ENCODE measurements at regions not wholly inside any gene's neighbourhood (a gene's known extent, or its start where the extent isn't known, plus 50 kb on each side); places are given as distances from the start of the nearest gene placed in this dataset.

DNA sequence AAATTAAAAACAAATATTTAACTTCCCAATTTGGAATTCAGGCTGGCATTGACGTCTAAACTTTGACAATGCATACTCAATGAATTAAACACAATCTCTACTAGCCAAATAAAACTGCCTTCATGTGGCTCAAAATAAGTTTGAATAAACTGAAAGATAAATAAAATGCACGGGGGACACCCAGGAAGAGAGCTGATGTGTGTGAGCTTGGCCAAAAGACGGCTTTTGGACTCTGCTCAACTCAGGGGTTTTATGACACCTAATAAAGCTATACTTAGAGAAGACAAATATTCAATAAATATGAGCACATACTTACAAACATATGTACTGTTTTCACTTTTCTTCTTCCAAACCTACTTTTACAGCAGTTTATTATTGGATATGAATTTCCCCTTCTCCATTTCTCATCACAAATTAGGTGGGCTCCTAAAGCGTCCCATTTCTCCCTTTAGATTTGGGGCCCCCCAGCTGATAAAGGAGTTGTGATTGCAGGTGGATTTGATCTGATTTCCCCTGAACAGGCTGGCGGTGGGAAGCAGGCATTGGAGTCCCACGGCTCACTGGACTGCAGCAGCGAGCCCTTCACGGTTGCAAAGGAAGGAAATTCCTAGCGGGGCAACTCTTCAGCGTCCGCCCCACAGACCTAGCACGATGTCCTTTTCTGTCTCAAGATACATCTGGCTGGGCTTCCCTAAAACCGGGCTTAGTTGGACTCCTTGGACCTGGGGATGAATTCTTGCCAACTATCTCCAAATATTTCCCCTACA, 79.6 kb downstream of the INSIG1 start:
- 7 to 8% methylated on average over 13 of the region's 13 CpGs for WGBS, 2 donors
- Histone ChIP-seq H3K4me1 (ENCODE audit: control insufficient read depth in 2 of 2, insufficient read depth in 2 of 2, low read length in 1 of 2) (peaks cover 16 to 20% of the 10 kb centered on the region in 2 donors), H3K27ac (ENCODE audit: low read depth in 2 of 2, low read length in 1 of 2) (no peak overlapping the region), H3K9me3 (ENCODE audit: control insufficient read depth in 2 of 2, insufficient read depth in 1 of 2, low read depth in 1 of 2, low read length in 1 of 2) (peaks cover 3 to 9% of the 10 kb centered on the region in 2 donors), H3K27me3 (ENCODE audit: control insufficient read depth in 1 of 2, insufficient read depth in 2 of 2, low read length in 2 of 2) (peaks cover 3 to 52% of the 10 kb centered on the region in 2 donors), H3K4me3 (ENCODE audit: low read depth in 1 of 2, low read length in 2 of 2) (no peak overlapping the region), H3K36me3 (ENCODE audit: control insufficient read depth in 2 of 2, insufficient read depth in 2 of 2, low read length in 1 of 2) (no peaks in the 10 kb centered on the region)

GRCh38 chr7:155377838-155378579, 79.9 kb upstream of the EN2 start:
- Histone ChIP-seq H3K4me1 (ENCODE audit: control insufficient read depth in 2 of 2, insufficient read depth in 2 of 2, low read length in 1 of 2) (peaks cover 16 to 21% of the 10 kb centered on the region in 2 donors), H3K4me3 (ENCODE audit: low read depth in 1 of 2, low read length in 2 of 2) (no peak overlapping the region), H3K27ac (ENCODE audit: low read depth in 2 of 2, low read length in 1 of 2) (no peak overlapping the region), H3K9me3 (ENCODE audit: control insufficient read depth in 2 of 2, insufficient read depth in 1 of 2, low read depth in 1 of 2, low read length in 1 of 2) (peaks cover 0 to 3% of the 10 kb centered on the region in 2 donors), H3K27me3 (ENCODE audit: control insufficient read depth in 1 of 2, insufficient read depth in 2 of 2, low read length in 2 of 2) (peaks cover 4 to 51% of the 10 kb centered on the region in 2 donors), H3K36me3 (ENCODE audit: control insufficient read depth in 2 of 2, insufficient read depth in 2 of 2, low read length in 1 of 2) (no peaks in the 10 kb centered on the region)
- WGBS, 2 donors, result 3 to 5% methylated on average over 41 to 45 of the region's 45 CpGs

DNA sequence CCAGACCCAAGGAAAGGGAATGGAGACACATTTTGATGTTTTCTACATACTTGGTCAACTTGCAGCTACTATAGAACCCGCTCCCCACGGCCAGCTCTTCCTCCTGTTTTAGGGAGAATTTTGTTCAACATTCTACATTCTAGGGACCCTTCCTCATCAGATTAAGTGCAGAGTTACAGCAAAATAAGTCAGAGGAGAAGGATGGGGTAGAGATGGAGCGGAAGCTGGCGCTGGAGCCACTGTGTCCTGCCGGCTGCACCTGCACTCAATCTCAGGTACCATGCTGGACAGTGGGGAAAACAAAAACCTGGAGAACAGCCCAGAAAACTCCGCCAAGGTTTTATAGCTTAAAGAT, 79.4 kb upstream of the EN2 start:
- H3K4me1 ChIP-seq (ENCODE audit: control insufficient read depth in 2 of 2, insufficient read depth in 2 of 2, low read length in 1 of 2), result peaks cover 16 to 17% of the 10 kb centered on the region in 2 donors
- 11 to 17% methylated on average over 6 of the region's 6 CpGs for WGBS, 2 donors

GRCh38 chr7:155378959-155379871, 78.7 kb upstream of the EN2 start:
- Histone ChIP-seq H3K27me3 (ENCODE audit: control insufficient read depth in 1 of 2, insufficient read depth in 2 of 2, low read length in 2 of 2) (peaks cover 11 to 45% of the 10 kb centered on the region in 2 donors), H3K4me3 (ENCODE audit: low read depth in 1 of 2, low read length in 2 of 2) (no peak overlapping the region), H3K36me3 (ENCODE audit: control insufficient read depth in 2 of 2, insufficient read depth in 2 of 2, low read length in 1 of 2) (no peaks in the 10 kb centered on the region), H3K4me1 (ENCODE audit: control insufficient read depth in 2 of 2, insufficient read depth in 2 of 2, low read length in 1 of 2) (peaks cover 11 to 15% of the 10 kb centered on the region in 2 donors), H3K9me3 (ENCODE audit: control insufficient read depth in 2 of 2, insufficient read depth in 1 of 2, low read depth in 1 of 2, low read length in 1 of 2) (peaks cover 0 to 3% of the 10 kb centered on the region in 2 donors), H3K27ac (ENCODE audit: low read depth in 2 of 2, low read length in 1 of 2) (no peak overlapping the region)
- WGBS, 2 donors, result 6 to 9% methylated on average over 10 of the region's 10 CpGs

More for the DNA sequence above, 79.4 kb upstream of the EN2 start:
- peaks cover 9 to 51% of the 10 kb centered on the region in 2 donors for H3K27me3 ChIP-seq (ENCODE audit: control insufficient read depth in 1 of 2, insufficient read depth in 2 of 2, low read length in 2 of 2)
- H3K27ac ChIP-seq (ENCODE audit: low read depth in 2 of 2, low read length in 1 of 2), result no peak overlapping the region
- H3K9me3 ChIP-seq (ENCODE audit: control insufficient read depth in 2 of 2, insufficient read depth in 1 of 2, low read depth in 1 of 2, low read length in 1 of 2), result peaks cover 0 to 3% of the 10 kb centered on the region in 2 donors
- H3K36me3 ChIP-seq (ENCODE audit: control insufficient read depth in 2 of 2, insufficient read depth in 2 of 2, low read length in 1 of 2), result no peaks in the 10 kb centered on the region
- no peak overlapping the region for H3K4me3 ChIP-seq (ENCODE audit: low read depth in 1 of 2, low read length in 2 of 2)

- Histone ChIP-seq H3K9me3 (ENCODE audit: control insufficient read depth in 2 of 2, insufficient read depth in 1 of 2, low read depth in 1 of 2, low read length in 1 of 2) (peaks cover 0 to 3% of the 10 kb centered on the region in 2 donors), H3K4me1 (ENCODE audit: control insufficient read depth in 2 of 2, insufficient read depth in 2 of 2, low read length in 1 of 2) (peaks cover 10 to 11% of the 10 kb centered on the region in 2 donors), H3K36me3 (ENCODE audit: control insufficient read depth in 2 of 2, insufficient read depth in 2 of 2, low read length in 1 of 2) (no peaks in the 10 kb centered on the region), H3K27ac (ENCODE audit: low read depth in 2 of 2, low read length in 1 of 2) (no peak overlapping the region), H3K27me3 (ENCODE audit: control insufficient read depth in 1 of 2, insufficient read depth in 2 of 2, low read length in 2 of 2) (peaks cover 13 to 39% of the 10 kb centered on the region in 2 donors), H3K4me3 (ENCODE audit: low read depth in 1 of 2, low read length in 2 of 2) (no peak overlapping the region)
- 3 to 4% methylated on average over 18 of the region's 18 CpGs for WGBS, 2 donors
Measured at GRCh38 chr7:155380221-155380861, 77.6 kb upstream of the EN2 start.

DNA sequence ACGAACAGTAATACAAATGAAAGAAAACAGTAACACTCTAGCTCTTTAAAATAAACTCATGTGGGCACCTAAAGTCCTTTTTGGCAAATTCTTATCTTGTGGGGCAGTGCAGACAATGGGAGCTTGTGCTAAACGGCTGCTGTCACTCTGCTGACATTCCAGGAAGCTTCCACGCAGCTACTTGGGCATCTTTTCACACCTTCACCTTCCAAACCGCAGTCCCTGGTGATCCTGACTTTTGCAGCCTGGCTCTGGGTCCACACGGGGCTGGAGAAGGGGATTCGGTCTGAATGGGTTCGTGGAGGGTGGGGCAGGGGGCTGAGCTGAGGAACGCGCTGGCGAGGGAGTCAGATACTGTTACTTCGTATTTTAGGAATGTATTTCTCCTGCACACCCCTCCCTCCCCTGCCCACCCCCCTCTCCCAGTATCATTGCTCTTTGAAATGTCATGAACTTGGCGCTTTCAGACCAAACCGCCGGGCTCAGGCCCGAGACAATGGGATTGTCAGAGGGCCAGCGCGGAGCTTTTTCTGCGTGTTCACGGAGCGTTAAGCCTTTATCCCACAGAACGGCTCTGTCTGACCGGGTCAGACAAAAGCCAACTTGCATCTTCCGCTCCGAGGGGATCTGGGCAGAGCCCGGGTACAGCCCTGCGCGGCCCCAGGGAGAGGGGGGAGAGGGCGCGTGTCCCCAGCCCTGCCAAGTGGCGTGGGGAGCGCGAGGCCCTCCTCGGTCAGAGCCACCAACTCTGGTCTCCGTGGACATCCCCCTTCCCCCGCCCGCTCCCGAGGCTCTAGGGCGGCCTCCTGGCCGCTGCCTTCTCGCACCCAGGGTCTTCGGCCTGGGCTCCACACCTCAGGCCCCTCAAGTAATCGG, 76.7 kb upstream of the EN2 start:
- no peaks in the 10 kb centered on the region for H3K36me3 ChIP-seq (ENCODE audit: control insufficient read depth in 2 of 2, insufficient read depth in 2 of 2, low read length in 1 of 2)
- WGBS, 2 donors, result 4 to 6% methylated on average over 40 to 42 of the region's 42 CpGs
- peaks cover 10 to 39% of the 10 kb centered on the region in 2 donors for H3K27me3 ChIP-seq (ENCODE audit: control insufficient read depth in 1 of 2, insufficient read depth in 2 of 2, low read length in 2 of 2)
- peaks cover 10 to 11% of the 10 kb centered on the region in 2 donors for H3K4me1 ChIP-seq (ENCODE audit: control insufficient read depth in 2 of 2, insufficient read depth in 2 of 2, low read length in 1 of 2)
- H3K4me3 ChIP-seq (ENCODE audit: low read depth in 1 of 2, low read length in 2 of 2), result peak overlapping the region in 1 of 2 donors; percentile 30
- no peak overlapping the region for H3K27ac ChIP-seq (ENCODE audit: low read depth in 2 of 2, low read length in 1 of 2)
- H3K9me3 ChIP-seq (ENCODE audit: control insufficient read depth in 2 of 2, insufficient read depth in 1 of 2, low read depth in 1 of 2, low read length in 1 of 2), result peaks cover 0 to 3% of the 10 kb centered on the region in 2 donors

- Histone ChIP-seq H3K9me3 (ENCODE audit: control insufficient read depth in 2 of 2, insufficient read depth in 1 of 2, low read depth in 1 of 2, low read length in 1 of 2) (peaks cover 0 to 3% of the 10 kb centered on the region in 2 donors), H3K4me1 (ENCODE audit: control insufficient read depth in 2 of 2, insufficient read depth in 2 of 2, low read length in 1 of 2) (peaks cover 10 to 11% of the 10 kb centered on the region in 2 donors), H3K36me3 (ENCODE audit: control insufficient read depth in 2 of 2, insufficient read depth in 2 of 2, low read length in 1 of 2) (no peaks in the 10 kb centered on the region), H3K27ac (ENCODE audit: low read depth in 2 of 2, low read length in 1 of 2) (no peak overlapping the region), H3K4me3 (ENCODE audit: low read depth in 1 of 2, low read length in 2 of 2) (peak overlapping the region; percentile 19 to 30), H3K27me3 (ENCODE audit: control insufficient read depth in 1 of 2, insufficient read depth in 2 of 2, low read length in 2 of 2) (peaks cover 10 to 39% of the 10 kb centered on the region in 2 donors)
- 5% methylated on average over 74 to 75 of the region's 75 CpGs for WGBS, 2 donors
Measured at GRCh38 chr7:155381852-155382801, 75.8 kb upstream of the EN2 start.

DNA sequence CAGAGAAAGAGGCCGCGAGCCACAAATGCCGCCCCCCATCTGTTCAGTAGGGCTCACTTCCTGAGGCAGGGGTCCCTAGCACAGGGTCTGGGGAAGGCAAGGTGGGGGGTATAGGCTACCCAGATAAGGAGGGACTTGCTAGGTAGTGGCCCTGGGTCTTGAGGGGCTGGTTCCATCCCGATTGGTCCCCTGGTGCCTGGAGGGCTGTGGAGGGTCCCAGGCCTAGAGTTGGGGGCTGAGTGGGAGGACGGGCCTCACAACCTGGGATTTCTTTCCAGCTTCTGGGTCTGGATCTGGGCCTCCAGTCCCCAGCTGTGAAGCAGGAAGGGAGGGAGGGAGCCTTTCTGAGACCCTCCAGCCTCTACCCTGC, 75.1 kb upstream of the EN2 start:
- Histone ChIP-seq H3K36me3 (ENCODE audit: control insufficient read depth in 2 of 2, insufficient read depth in 2 of 2, low read length in 1 of 2) (no peaks in the 10 kb centered on the region), H3K27ac (ENCODE audit: low read depth in 2 of 2, low read length in 1 of 2) (no peak overlapping the region), H3K9me3 (ENCODE audit: control insufficient read depth in 2 of 2, insufficient read depth in 1 of 2, low read depth in 1 of 2, low read length in 1 of 2) (peaks cover 0 to 3% of the 10 kb centered on the region in 2 donors), H3K4me3 (ENCODE audit: low read depth in 1 of 2, low read length in 2 of 2) (no peak overlapping the region), H3K27me3 (ENCODE audit: control insufficient read depth in 1 of 2, insufficient read depth in 2 of 2, low read length in 2 of 2) (peaks cover 10 to 34% of the 10 kb centered on the region in 2 donors), H3K4me1 (ENCODE audit: control insufficient read depth in 2 of 2, insufficient read depth in 2 of 2, low read length in 1 of 2) (peaks cover 10 to 11% of the 10 kb centered on the region in 2 donors)
- WGBS, 2 donors, result 42 to 62% methylated on average over 3 to 5 of the region's 5 CpGs

Data from esophagus (tissue), 2 donors.